ENCODE measurements at regions not wholly inside any gene's neighbourhood (a gene's known extent, or its start where the extent isn't known, plus 50 kb on each side); places are given as distances from the start of the nearest gene placed in this dataset.
"Not testable (repeated sequence)": the region's sequence is repeated elsewhere in the genome, so short reads cannot be mapped to it uniquely, and the experiment has no call there.

DNA sequence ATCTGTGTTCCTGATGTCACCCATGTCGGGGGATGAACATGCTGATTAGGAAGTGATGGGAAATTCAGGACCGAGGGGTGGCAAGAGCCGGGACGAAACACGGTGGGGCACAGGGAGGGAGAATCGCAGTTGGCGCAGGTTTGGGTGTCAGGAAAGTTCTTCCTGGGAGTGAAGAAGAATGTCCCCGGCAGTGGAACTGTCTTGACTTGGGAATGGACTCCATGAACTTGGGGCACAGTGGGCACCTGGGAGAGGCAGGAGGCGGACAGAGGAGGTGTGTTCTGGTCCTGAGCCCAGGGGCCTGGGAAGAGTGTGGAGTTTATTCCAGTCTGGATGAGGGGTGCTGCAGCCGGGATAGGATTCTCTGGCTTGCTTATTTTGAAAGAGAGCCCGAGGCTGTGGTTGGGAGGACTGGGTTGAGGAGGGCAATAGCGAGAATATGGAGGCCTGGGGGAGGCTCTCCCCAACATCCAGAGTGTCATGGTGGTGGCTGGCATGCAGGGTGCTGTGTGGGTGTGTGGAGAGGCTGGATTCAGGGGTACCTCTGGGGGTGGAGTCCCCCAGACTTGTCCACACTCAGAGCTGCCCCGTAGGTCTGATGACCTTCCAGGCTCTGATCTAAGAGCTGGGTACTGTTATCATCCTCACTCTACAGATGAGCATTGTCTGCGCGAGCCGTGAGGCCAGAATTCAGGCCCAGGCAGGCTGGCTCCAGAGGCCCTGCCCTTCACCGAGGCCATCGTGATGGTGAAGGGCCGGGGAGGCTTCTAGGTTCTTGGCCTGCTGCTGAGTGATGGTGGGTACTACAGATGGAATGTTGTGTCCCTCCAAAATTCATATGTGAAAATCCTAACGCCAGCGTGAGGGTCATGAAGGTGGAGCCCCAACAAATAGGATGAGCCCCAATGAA, 274.5 kb upstream of the C1orf174 start:
- no peak for DNase-seq (ENCODE audit: low read depth)
- TF ChIP-seq, protein P1, sequence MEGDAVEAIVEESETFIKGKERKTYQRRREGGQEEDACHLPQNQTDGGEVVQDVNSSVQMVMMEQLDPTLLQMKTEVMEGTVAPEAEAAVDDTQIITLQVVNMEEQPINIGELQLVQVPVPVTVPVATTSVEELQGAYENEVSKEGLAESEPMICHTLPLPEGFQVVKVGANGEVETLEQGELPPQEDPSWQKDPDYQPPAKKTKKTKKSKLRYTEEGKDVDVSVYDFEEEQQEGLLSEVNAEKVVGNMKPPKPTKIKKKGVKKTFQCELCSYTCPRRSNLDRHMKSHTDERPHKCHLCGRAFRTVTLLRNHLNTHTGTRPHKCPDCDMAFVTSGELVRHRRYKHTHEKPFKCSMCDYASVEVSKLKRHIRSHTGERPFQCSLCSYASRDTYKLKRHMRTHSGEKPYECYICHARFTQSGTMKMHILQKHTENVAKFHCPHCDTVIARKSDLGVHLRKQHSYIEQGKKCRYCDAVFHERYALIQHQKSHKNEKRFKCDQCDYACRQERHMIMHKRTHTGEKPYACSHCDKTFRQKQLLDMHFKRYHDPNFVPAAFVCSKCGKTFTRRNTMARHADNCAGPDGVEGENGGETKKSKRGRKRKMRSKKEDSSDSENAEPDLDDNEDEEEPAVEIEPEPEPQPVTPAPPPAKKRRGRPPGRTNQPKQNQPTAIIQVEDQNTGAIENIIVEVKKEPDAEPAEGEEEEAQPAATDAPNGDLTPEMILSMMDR (conservative IDR thresholded peaks at IDR 0.05; ENCODE audit: low read depth, low read length) = no peak
- no peak overlapping the region for H3K4me3 ChIP-seq (ENCODE audit: low read depth, low read length)

DNA sequence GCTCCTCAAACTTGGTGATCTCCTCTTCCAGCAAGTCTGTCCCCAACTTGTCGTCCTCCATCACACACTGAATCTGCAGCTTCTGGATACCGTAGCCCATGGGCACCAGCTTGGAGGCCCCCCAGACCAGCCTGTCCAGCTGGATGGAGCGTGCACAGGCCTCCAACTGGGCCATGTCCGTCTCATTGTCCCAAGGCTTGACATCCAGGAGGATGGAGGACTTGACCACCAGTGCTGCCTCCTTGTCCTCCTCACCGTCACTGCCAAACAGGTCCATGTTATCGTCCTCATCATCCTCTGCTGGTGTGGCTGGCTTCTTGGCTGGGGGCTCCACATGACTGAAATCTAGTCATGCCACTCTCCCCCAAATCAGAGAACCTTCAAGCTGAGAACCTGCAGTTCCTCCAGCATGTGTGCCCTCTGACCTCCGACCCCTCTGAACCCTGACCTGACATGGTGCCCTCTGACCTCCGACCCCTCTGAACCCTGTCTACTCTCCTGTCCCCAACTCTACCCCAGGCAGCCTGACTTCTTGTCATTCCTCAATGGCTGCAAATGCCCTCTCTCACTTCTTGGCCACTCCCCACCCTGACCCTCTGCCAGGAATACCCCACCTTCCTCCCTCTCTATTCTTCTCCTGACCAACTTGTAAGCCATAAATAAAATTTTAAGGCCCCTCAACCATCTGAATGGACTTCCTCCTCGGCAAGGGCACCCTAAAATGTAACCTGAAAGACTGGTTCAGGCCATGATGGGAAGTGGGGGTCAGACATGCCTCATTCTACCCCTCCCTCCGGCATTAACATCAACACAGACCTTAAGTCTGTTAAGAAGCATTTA, 275.7 kb upstream of the C1orf174 start:
- TF ChIP-seq, protein P1 (conservative IDR thresholded peaks at IDR 0.05; ENCODE audit: low read depth, low read length) = no peak
- DNase-seq (ENCODE audit: low read depth) = no peak
- H3K4me3 ChIP-seq (ENCODE audit: low read depth, low read length) = no peak overlapping the region

DNA sequence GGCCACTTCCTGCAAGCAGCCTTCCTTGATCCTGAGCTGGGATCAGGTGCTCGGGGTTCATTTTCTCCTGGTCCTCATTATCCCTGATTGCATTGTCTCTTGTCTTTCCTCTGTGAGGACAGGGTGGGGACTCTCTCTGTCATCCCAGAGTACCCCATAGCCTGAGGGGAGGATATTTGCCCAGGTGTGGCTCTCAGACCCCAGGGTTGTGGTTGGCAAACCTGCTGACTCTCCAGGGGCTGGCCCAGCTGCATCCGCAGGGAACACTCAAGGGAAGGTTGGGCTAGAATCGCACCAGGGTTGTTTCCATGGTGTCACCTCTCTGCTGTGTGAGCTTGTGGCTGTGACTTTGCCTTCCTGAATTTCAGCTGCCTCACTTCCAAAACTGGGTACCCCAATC, 276.8 kb upstream of the C1orf174 start:
- no peak overlapping the region for H3K4me3 ChIP-seq (ENCODE audit: low read depth, low read length)
- no peak for DNase-seq (ENCODE audit: low read depth)
- TF ChIP-seq, protein P1 (conservative IDR thresholded peaks at IDR 0.05; ENCODE audit: low read depth, low read length) = no peak

DNA sequence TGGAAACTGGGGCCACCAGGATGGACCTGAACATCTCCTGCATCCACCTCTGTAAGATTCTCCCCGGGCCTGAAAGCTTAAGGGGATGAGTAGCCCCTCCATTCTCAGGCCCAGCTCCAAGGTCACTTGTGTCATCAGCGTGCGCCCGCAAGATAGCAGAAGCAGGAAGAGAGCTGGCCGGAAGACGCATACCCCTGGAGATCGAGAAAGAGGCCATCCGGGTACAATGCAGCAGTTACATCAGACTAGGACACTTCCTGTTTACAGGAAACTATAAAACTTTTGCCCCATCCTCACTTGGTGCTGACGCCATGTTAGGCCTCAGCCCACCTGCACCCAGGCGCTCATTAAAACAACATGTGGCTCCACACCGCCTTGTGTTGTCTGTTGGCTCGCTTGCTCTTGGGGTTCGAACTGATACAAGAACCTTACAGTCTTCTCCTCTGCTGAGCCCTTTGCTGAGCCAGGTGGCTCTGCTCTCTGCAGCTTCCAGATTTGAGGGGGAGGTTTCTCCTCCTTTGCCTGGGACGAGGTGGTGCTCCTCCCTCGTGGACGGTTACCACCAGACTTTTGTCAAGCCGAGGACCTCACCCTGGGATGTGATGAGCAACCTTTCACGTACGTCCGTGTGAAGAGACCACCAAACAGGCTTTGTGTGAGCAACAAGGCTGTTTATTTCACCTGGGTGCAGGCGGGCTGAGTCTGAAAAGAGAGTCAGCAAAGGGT, 277.5 kb upstream of the C1orf174 start:
- no peak for DNase-seq (ENCODE audit: low read depth)
- H3K4me3 ChIP-seq (ENCODE audit: low read depth, low read length) = no peak overlapping the region
- TF ChIP-seq, protein P1 (conservative IDR thresholded peaks at IDR 0.05; ENCODE audit: low read depth, low read length) = no peak

DNA sequence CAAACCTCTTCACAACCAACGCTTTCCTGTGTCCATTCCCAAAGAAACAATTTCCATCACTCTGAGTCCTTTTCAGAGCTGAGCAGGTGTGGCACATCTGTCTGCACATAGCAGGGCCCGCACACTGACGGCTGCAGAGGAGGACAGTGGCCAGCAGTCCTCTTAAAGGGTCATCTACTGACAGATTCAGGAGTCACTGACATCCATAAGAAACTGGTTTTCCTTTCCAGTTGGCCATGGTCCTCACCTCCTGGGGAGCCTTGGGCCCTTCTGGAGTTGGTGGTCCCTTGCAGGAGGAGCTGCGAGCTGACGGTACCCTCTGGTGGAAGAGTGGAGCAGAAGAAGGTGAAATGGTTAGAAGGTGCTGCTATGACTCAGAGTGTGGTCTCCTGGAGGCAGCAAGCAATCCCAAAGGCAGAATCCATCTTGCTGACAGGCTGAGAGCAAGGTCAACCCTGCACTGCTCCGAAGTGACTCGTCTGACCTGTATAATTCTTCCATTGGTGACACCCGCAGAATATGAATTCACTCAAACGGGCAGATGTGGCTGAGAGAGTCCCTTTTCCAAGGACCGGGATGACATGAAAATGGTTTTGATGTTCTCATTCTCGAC, 278.5 kb upstream of the C1orf174 start:
- no peak for DNase-seq (ENCODE audit: low read depth)
- TF ChIP-seq, protein P1 (conservative IDR thresholded peaks at IDR 0.05; ENCODE audit: low read depth, low read length) = no peak
- no peak overlapping the region for H3K4me3 ChIP-seq (ENCODE audit: low read depth, low read length)

DNA sequence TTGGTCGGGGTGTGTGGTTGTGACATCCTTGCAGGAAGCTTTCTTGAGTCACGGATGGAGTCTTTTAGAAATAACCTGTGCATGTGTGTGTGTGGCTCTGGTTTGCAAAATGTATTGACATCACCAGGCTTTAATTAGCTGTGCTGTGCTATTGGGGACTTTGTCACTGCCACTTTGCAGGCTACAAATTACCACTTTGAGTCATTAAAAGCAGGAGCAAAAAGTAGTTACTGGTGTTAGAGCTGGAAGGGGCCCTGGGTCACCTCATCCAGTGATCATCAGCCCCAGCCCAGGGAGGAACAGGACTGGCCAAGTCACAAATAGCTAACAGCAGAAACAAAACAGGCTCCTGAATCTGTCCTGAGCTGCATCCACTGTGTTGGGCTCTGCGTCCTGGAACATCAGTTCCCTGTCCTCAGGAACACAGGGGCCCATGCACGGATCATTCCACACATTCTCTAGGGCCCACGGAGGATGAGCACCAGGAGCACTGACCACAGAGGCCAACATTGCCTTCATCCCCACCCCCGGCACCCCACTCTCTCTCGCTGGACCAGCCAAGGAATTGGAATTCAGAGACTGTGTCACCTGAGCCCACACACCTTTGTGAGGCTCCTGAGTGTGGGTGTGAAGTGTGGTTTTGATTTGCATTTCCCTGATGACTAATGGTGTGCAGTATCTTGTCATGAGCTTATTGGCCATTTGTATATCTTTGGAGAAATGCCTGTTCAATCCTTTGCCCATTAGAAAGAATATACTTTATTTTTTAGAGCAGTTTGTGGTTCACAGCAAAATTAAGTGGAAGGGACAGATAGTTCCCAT, 280.1 kb upstream of the C1orf174 start:
- TF ChIP-seq, protein P1 (conservative IDR thresholded peaks at IDR 0.05; ENCODE audit: low read depth, low read length) = no peak
- no peak overlapping the region for H3K4me3 ChIP-seq (ENCODE audit: low read depth, low read length)
- DNase-seq (ENCODE audit: low read depth) = no peak

DNA sequence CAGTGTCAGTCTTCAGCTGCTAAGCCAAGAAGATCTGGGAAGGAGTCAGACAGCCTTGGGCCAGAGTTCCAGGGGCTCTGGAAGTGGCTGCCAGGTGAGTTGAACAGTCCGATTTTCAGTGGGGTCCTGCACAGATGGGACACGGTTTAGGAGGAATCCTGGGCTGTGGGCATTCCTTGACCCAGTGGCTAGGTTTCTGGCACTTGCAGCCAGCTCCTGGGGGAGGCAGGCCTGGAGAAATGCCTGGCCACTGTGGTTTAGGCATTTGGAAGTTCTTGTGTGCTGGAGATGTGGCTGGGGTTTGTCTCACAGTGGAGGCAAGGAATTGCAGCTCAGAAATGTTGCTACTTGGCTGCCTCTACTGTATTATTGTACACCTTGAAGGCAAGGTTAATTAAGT, 286.4 kb upstream of the C1orf174 start:
- not testable (repeated sequence) for DNase-seq (ENCODE audit: low read depth)

More for the DNA sequence above, 286.4 kb upstream of the C1orf174 start:
- H3K4me3 ChIP-seq (ENCODE audit: low read depth, low read length) = not testable (repeated sequence)

Measured in choroid plexus epithelial cell (primary cell).